Loucy (cell line): ENCODE measurements at regions not wholly inside any gene's neighbourhood (a gene's known extent, or its start where the extent isn't known, plus 50 kb on each side); places are given as distances from the start of the nearest gene placed in this dataset.

Experiments
- CTCF ChIP-seq: fragments of 200-600 bp; sonication (generic); conservative IDR thresholded peaks from 2 replicates; pipeline ENCODE4 v1.5.1; 2014; ENCODE audit warnings: mild to moderate bottlenecking, antibody characterized with exemption, low read length
- EZH2phosphoT487 ChIP-seq: fragments of 200-600 bp; IDR thresholded peaks from 2 replicates; pipeline ENCODE4 v1.6.1; 2018; ENCODE audit warnings: antibody characterized with exemption, mild to moderate bottlenecking, moderate library complexity, borderline replicate concordance

- no peak for TF ChIP-seq CTCF
- TF ChIP-seq EZH2phosphoT487: no peak
These were observed 187.1 kb downstream of the ELAVL2 start for GRCh38 chr9:23638837-23639426.
